Activated gamma-delta T cell (primary cell): ENCODE measurements at regions not wholly inside any gene's neighbourhood (a gene's known extent, or its start where the extent isn't known, plus 50 kb on each side); places are given as distances from the start of the nearest gene placed in this dataset.

Experiments
- DNase-seq: peaks from one replicate; lab custom pipeline; 2025; lab: John Stamatoyannopoulos, UW

- no peak for DNase-seq
Observed at GRCh38 chr22:48700566-48701295, 1126.9 kb downstream of the BRD1 start.

GRCh38 chr22:48700180-48700565 lies 1127.5 kb downstream of the BRD1 start:
- DNase-seq: no peak

DNA sequence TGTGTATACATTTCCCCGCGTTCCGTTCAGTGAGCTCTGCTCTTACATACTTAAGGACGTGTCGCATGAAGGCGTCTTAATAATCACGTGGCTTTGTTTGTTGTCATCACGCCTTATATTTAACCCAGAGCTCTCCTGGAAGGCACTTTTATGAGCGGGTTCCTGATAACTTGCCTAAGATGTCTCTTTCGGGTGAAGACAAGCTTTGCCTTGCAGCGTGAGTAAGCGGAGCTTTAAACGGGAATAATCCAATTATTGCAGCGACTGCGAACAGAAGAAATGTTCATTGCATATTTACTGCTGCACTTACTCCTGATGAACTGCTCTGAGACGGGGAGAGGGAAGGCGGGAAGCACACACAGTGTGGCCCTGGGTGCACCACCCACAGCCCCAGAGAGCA lies 1128.2 kb downstream of the BRD1 start:
- no peak for DNase-seq

GRCh38 chr22:48698618-48699017 lies 1129.1 kb downstream of the BRD1 start:
- DNase-seq: no peak

DNA sequence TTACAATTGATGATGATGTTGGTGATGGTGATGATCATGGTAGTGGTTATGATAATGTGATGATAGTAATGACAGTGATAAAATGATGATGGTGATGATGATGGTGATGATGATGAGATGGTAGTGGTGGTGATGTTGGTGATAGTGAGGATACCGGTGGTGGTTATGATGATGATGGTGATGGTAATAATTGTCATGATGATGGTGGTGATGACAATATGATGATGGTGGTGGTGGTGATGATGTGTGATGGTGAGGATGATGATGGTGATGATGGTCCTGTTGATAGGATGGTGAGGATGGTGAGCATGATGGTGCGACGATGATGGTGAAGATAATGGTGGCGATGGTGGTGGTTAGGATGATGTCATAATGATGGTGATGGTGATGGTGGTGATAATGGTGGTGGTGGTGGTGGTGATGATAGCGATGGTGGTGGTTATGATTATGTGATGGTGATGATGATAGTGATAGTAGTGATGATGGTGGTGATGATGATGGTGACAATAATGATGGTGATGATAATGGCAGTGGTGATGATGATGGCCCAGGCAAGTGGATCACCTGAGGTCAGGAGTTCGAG lies 1129.9 kb downstream of the BRD1 start:
- no peak for DNase-seq

DNA sequence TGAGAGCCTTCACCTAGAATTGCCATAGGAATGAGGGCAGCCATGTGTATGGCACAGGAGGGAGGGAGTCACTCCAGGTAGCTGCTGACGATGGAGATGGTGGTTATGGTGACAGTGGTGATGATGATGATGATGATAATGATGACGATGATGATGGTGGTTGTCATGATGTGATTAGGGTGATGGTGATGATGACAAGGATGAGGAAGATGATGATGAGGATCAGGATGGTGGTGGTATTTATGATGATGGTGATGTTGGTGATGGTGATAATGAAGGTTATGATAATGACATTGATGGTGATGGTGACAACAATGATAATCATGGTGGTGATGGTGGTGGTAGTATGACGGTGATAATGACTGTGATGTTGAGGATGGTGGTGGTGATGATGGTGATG lies 1130.5 kb downstream of the BRD1 start:
- DNase-seq: no peak

DNA sequence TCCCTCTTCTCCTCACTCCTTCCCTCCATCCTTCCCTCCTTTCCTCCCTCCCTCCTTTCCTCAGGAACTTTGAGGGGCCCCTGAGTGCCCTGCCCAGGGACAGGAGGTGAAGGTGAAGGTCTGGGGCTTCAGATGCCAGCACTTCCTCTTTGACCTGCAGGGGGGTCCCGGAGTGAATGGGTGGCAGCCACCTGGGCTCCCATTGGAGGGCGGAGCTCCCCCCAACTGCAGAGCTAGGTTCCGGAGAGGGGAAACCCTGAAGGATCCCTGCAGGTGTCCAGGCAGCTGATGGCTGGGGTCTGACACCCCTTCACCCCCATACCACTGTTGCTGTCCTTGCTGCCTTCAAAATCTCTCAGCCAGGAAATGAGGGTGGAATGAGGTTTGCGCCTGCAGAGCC lies 1131.3 kb downstream of the BRD1 start:
- DNase-seq: no peak

GRCh38 chr22:48695731-48696305 lies 1131.9 kb downstream of the BRD1 start:
- DNase-seq: no peak

- no peak for DNase-seq
Observed at GRCh38 chr22:48695251-48695650, 1132.4 kb downstream of the BRD1 start.

DNA sequence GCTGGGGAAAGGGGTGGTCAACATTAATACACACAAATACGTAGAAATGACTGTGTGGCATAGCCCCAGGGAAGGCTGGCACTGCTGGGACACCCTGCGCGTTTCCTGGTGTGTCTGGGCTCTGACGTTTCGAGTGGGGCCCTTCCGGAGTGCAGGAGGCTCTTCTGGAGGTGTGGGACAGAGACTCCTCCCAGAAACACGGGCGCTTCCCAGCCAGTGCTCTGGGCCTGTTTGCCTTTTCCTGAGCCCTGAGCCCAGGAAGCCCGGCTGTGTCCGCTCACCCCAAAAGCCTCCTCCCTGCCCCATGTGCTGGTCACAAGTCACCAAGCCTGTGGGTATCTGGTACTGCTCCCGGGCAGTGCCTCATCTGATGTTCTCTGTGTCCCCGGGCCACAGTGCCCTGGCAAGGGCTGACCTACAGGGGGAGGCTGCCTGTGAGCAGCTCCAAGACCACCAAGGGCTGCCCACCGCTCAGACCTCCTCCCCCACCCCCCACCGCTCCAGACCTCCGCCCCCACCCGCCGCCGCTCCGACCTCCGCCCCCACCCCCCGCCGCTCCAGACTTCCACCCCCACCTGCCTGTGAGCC lies 1133.3 kb downstream of the BRD1 start:
- no peak for DNase-seq

- no peak for DNase-seq
Observed at GRCh38 chr22:48693377-48694135, 1134.1 kb downstream of the BRD1 start.

- DNase-seq: no peak
Observed at GRCh38 chr22:48692734-48693376, 1134.8 kb downstream of the BRD1 start.

DNA sequence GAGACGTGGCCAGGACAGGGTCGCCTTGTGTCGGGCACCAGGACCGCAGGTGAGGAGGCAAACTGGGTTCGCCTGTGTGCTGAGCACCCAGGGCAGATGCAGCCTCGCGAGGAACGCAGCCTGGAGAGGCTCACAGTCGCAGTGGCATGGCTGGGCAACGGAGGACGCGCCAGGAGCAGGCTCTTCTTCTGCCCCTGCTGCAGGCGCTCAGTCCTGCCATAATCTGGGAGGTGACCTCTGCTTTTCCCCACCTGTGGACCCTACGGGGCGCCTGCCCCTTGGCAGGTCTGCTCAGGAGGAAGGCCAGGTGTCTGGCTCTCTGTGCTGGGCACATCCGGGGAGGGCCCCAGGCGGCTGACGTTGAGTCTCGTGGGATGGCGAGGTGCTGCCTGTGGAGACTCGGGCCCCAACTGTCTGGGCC lies 1136.2 kb downstream of the BRD1 start:
- DNase-seq: no peak

- DNase-seq: no peak
Observed at GRCh38 chr22:48690583-48691317, 1136.9 kb downstream of the BRD1 start.

DNA sequence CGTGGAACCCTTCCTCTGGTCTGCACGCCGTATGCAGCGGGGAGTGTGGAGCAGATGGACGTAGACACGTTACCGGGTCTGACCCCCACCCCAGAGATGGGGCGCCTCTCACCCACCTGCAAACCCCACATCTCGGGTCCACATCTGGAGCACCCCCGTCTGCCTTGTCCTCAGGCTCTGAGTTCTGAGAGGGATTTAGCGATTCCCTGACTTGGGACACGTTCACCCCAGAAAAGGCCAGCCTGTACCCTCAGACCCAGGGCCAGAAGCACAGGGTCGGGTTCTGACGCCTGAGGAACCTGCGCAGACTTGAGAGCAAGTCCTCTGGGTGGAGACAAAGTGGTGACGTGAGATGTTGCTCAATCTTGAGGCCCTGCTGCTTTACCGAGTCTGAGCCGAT lies 1138.5 kb downstream of the BRD1 start:
- no peak for DNase-seq

GRCh38 chr22:48688366-48688765 lies 1139.3 kb downstream of the BRD1 start:
- DNase-seq: no peak

GRCh38 chr22:48687606-48688005 lies 1140.1 kb downstream of the BRD1 start:
- no peak for DNase-seq

DNA sequence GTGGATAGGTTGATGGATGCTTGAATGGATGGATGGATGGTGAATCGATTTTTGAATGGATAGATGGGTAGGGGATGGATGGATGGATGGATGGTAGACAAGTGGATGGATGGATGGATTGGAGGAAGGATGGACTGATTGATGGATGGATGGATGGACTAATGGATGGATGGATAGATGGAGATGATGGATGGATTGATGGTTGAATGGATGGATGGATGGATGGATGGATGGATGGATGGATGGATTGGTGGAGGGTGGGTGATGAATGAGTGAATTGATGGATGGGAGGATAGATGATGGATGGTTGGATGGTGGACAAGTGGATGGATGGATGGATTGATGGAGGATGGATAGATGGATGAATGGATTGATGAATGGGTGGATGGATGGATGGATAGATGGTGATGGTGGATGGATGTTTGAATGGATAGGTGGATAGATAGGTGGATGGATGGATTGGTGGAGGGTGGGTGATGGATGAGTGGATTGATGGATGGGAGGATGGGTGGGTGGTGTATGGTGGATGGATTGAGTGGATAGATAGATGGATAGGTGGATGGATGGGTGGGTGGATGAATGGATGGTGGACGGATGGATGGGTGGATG lies 1140.9 kb downstream of the BRD1 start:
- DNase-seq: no peak

DNA sequence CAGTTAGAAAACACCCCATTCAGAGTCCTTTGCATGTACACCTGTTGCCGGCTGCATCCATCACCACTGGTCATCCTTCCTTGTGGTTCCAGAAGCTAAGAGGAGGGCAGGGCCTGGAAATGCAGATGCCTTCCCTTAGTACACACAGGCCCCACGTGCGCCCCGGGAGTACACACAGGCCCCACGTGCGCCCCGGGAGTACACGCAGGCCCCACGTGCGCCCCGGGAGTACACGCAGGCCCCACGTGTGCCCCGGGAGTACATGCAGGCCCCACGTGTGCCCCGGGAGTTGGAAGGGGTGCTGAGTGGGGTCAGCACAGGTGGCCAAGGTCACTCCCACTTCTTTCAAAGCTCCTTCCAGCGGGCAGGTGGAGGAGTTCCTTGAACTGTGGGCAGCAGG lies 1141.9 kb downstream of the BRD1 start:
- DNase-seq: no peak

DNA sequence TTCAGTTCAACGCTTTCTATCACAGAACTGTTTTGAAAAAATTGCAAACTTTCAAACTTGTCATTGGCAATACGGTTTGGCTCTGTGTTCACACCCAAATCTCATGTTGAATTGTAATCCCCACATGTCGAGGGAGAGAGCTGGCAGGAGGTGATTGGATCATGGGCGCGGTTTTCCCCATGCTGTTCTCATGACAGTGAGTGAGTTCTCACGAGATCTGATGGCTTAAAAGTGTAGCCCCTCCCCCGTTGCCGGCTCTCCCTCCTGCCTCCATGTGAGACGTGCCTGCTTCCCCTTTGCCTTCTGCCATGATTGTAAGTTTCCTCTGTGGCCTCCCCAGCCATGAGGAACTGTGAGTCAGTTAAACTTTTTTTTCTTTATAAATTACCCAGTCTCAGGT lies 1144.0 kb downstream of the BRD1 start:
- DNase-seq: no peak

DNA sequence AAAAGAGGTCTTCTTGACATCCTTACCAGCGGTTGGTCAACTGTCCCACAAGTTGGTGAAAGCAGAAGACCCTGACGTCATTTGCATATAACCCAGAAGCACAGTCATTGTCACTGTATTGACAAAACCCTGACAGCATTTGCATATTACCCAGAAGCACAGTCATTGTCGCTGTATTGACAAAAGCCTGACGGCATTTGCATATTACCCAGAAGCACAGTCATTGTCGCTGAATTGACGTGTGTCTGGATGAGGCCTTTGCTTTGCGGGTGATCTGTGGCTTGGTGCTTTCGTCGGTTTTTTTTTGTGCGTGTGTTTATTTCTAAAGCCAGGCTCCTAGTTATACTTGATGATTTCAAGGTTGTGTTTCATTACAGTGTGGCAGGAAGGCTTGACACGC lies 1145.2 kb downstream of the BRD1 start:
- DNase-seq: no peak
